ENCODE measurements at regions not wholly inside any gene's neighbourhood (a gene's known extent, or its start where the extent isn't known, plus 50 kb on each side); places are given as distances from the start of the nearest gene placed in this dataset.

- TF ChIP-seq GATA3 (IDR thresholded peaks at IDR 0.05; ENCODE audit: low read depth, low read length) (no peak), GATA2 (IDR thresholded peaks at IDR 0.05; ENCODE audit: low read depth, low read length) (no peak)
These were observed 73.9 kb downstream of the HLX start for GRCh38 chr1:220952961-220953643.

Measured in SH-SY5Y (cell line).